ENCODE measurements at regions not wholly inside any gene's neighbourhood (a gene's known extent, or its start where the extent isn't known, plus 50 kb on each side); places are given as distances from the start of the nearest gene placed in this dataset.
A peak's percentile ranks its signal among the peaks of the same experiment; 100 is the strongest.

DNA sequence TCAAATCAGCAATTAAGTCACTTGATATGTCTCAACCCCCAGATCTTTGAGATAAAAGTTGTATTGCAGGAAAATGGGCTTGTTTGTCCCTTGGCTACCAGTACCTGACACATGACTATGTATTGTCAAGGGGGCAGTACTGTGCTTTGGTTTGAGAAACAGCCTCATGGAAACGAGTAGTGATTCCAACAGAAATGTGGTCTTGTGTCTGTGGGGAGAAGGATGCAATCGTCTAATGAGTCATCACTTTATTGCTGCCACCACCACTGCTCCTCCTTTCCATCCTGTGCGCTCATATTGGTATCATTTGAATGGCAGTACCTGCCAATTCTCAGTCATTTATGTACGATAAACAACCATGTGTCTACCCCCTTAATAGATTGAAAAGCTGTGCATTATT is 72.8 kb upstream of the ARHGAP5 start:
- DNase-seq = no peak

DNA sequence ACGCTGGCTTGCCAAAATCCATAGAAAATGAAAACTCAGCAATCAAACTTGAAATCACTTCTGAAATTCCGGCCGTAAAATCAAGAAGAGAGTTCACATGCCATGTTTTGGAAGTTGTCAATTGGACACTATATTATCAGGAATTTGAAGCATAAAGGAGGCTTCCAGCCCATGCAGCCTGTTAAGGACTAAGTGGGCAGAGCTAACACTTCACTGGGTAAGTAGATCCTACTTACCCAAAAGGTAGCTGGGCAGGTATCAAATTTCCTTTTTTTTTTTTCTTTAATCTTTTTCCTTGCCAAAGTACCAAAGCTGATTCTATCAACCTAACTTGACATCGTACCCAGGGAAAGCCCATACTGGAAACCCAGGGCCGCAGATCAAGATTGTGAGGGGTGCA is 71.5 kb upstream of the ARHGAP5 start:
- DNase-seq = no peak

GRCh38 chr14:32006263-32007110 is 70.6 kb upstream of the ARHGAP5 start:
- DNase-seq = peak; percentile 49

DNA sequence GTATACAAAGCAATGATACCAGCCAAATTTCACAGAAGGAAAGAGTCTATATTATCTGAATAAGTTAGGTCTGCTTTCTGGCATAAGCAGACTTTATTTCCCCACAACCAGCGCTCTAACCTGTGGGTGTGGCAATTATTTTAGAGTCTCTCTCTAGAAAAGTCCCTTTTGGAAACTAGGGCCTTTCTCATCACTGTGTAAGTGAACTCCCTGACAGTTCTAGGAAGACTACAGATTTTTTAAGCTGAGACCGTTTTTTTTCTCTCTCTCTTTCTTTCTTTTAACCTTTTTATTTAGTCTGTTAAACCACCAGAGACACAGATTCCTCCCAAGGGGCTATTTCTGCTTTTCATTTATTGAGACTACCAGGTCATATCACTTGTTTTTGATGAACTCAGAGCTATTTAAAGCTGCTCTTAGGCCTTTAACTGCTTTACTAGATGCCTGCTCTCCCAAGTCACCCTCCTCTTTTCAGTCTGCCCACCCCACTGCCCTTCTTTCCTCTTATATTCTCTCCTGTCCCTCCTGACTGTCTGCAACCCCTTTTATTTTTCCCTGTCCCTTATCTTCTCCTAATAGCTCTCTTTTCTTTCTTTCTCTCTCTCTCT is 69.2 kb upstream of the ARHGAP5 start:
- DNase-seq = no peak

- no peak for DNase-seq
Observed at GRCh38 chr14:32008602-32009193, 68.4 kb upstream of the ARHGAP5 start.

DNA sequence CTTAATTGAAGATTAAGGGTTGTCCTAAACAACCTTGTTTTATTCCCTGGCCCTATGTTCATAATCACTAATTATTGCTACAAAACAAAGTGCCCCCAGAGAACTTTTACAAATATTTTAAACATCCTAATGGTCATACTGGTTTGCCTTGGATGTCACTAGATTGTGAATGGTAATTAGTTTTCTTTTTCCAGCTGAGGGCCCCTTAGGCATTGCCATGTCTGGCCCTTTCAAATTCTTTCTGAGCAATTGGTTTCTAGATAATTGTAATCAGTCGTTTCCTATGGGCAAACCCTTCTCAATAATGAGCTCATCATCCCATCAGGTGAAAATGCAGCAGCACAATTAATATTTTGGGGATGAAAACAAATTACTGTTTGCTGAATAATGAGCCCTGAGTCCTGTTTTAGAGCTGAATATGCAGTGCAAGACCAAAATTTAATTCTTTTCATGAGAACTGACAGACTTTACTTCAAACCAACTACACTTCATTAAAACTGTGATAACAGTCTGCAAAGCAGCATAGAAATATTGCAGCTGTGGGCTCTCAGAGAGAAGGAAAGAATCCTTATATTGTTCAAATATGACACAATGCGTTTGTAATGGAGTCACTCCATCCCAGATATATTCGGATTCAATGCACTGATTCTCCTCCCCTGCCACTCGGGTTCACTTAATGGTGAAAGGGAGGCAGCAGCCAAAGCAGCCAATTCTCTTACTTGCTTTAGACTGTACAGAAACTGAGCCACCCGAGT is 67.7 kb upstream of the ARHGAP5 start:
- DNase-seq = no peak

DNA sequence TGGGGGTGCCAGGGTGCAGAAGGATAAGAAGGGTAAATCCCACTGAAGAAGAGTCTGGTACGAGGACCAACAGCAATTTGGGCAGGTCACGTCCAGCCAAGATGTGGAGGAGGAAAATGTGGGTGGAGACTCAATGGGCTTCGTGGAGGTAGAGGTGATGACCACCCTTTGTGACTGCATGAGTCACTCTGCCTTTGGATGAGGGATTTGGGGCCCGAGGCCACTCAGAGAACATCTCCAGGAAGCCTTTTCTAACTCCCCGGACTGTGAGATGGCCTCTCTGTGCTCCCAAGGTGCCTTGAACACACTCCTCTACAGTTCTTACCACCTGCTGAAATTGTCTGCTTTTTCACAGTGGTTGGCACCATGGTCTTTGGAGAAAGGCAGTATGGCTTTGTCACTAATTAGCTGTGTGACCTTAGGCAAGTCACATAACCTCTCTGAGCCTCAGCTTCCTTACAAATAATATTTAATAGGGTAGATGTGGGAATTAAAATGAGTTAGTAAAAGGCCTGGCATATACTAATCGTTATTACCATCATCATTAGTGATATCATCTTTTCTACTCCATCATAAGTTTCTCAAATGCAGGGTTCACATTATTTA is 67.0 kb upstream of the ARHGAP5 start:
- no peak for DNase-seq

DNA sequence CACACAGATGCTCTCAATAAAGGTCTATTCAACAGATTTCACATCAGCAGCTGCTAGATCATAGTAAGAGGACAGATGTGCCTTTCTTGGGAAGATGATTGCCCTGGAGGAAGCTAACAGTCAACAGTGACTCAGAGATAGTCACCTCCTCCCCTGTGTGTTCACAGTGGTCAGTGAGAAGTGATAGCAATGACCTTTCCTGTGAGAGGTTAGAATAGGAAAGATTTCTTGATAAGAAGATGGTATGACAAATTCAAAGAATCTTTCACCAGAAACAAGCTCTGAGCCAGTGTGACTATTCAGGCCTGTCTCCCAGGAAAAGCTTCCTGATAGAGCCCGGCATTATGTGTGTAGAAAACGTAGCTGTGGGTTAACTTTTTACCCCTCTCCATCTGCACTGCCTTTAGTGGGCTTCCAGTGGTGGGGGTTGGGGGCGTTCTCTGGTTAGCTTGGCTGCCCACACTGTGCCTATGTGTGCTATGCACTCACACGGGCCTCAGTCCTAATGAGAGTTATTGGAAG is 66.4 kb upstream of the ARHGAP5 start:
- DNase-seq = no peak

- no peak for DNase-seq
Observed at GRCh38 chr14:32011225-32011624, 65.9 kb upstream of the ARHGAP5 start.

DNA sequence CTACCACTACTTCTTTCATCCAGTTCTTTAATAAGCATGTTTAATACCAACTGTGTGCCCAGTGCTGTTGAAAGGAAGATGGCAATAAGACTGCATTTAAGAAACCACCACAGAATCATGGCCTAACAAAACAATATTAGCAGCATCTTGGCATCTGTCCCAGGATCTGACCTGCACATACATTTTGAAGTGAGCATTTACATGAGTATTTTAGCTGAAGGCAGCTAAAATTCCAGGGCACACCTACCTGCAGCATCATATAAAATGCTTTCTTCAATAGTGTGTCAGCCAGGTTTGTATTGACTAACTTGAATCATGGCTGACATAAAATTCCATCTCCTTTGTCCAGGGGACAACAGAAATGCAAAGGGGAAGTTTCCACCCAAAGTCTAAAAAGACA is 65.0 kb upstream of the ARHGAP5 start:
- no peak for DNase-seq

- no peak for DNase-seq
Observed at GRCh38 chr14:32012571-32012970, 64.5 kb upstream of the ARHGAP5 start.

- no peak for DNase-seq
Observed at GRCh38 chr14:32013083-32013482, 64.0 kb upstream of the ARHGAP5 start.

GRCh38 chr14:32014057-32014456 is 63.0 kb upstream of the ARHGAP5 start:
- no peak for DNase-seq

DNA sequence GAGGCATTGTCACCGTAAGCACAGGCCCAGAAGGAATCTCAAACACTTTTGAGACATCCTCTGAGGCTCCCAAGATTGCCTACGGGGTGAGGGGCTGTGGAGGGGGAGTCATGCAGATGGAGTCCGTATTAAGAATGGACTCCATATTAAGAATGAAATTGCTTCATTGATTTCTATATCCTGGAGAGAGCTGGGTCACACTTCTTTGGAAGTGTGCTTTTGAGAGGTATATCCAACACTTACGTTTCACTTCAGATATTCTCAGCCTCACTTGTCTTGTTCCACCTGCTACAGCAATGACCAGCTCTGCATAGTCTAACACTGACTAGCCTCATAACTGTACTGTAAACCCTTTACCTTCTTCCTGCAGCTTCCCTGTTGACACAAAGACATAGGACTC is 62.6 kb upstream of the ARHGAP5 start:
- no peak for DNase-seq

DNA sequence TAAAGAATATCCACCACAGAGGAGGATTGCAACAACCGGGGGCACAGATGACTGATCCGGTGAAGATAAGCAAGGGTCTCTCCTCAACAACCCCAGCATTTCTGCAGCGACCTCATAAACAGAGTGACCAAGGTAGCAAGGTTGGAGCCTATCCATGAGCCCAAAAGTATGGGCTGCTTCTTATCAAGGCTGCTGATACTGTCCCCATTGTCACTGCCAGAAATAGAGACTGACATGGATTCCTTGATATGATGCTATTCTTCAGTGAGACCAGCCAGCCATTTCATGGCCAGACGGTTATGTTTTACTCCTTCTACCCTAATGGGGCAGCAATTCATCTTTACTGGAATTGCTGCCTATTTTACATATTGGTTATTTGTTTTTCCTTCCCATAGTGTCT is 61.9 kb upstream of the ARHGAP5 start:
- no peak for DNase-seq

GRCh38 chr14:32017587-32017986 is 59.5 kb upstream of the ARHGAP5 start:
- no peak for DNase-seq

GRCh38 chr14:32018391-32019092 is 58.6 kb upstream of the ARHGAP5 start:
- DNase-seq = no peak

- no peak for DNase-seq
Observed at GRCh38 chr14:32019276-32019675, 57.8 kb upstream of the ARHGAP5 start.

DNA sequence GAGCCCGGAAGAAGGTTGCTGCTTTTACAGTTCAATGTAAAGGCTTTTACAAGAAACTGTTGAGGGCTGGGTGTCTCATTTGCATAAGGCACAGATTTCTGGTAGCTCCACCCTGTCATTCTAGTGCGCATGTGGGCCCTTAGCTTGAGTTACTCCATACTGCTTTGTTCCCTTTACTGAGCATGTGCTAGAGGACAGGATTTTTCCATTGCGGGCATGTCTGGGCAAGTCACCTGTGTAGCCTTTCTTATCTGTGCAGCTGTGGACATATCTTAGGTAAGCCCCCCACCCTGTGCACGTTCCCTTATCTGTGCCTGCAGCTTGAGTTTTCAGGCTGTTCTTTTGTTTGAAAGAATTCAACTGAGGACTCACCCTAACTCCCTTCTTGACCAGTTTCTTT is 56.2 kb upstream of the ARHGAP5 start:
- DNase-seq = no peak

DNA sequence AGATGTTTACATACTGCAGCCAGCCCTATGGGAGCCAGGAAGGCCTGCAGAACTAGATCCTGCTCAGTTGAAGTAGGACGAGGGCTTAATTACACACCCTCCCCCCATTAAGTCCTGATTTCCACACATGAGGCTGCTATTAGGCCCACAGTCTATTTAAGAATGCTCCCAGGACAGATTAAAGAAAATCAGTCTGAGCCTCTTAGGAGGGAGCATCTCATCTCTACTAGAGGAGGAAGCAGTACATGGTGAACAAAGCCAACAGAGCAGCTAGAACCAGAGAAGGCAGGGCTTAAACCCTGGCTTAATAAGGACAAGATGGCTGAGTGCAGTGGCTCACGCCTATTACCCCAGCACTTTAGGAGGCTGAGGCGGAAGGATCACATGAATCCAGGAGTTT is 55.8 kb upstream of the ARHGAP5 start:
- DNase-seq = no peak

DNA sequence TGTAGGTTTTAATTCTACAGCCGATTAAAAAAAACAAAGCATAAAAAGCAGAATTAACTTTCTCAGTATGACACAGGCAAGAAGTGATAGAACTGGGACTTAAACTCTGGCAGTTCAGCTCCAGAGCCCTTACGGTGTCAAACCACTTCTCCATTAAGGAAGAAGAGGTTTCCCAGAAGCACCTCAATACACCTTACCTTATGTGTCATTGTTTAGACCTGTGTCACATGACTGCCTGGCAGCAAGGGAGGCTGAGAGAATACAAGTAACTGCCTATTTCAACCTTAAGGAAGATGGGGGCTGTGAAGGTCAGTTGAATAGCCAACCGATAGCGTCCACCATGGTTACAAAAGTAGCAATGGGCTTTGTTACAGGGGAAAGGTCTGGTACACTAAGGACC is 54.6 kb upstream of the ARHGAP5 start:
- DNase-seq = no peak

All from renal pelvis (tissue), 1 donor.